ENCODE measurements at regions not wholly inside any gene's neighbourhood (a gene's known extent, or its start where the extent isn't known, plus 50 kb on each side); places are given as distances from the start of the nearest gene placed in this dataset.

- DNase-seq (no peak), ATAC-seq (no peak)
- no peaks in the 10 kb centered on the region for H3K4me1 ChIP-seq
- WGBS, 4 donors: 62 to 79% (median 69%) methylated on average over 5 of the region's 5 CpGs
- H3K4me3 ChIP-seq: no peak overlapping the region
- no peaks in the 10 kb centered on the region for H3K9me3 ChIP-seq
- no peak overlapping the region for H3K27ac ChIP-seq
- peaks cover 0 to 10% (median 0%) of the 10 kb centered on the region in 9 donors for H3K27me3 ChIP-seq
- TF ChIP-seq CTCF (IDR thresholded peaks at IDR 0.05): no peak
- no peak for TF ChIP-seq POLR2A (IDR thresholded peaks at IDR 0.05)
- intact Hi-C loops (cut with DNase I): loop anchor here (1.0 to 10.0 kb wide), 8 partner anchors 45 to 440 kb away; no protein-coding TSS in a partner anchor
- no peaks in the 10 kb centered on the region for H3K36me3 ChIP-seq
These were observed 120.0 kb downstream of the S1PR1 start for GRCh38 chr1:101356604-101357443.

GRCh38 chr1:101357444-101357986, 120.7 kb downstream of the S1PR1 start:
- Histone ChIP-seq H3K9me3 (no peaks in the 10 kb centered on the region), H3K27ac (no peak overlapping the region), H3K36me3 (no peaks in the 10 kb centered on the region), H3K27me3 (peaks cover 0 to 10% (median 0%) of the 10 kb centered on the region in 9 donors), H3K4me3 (no peak overlapping the region), H3K4me1 (no peaks in the 10 kb centered on the region)
- 44 to 72% (median 66%) methylated on average over 4 of the region's 4 CpGs for WGBS, 4 donors
- peak; percentile 37 to 88 (median 87) for ATAC-seq
- intact Hi-C loops (cut with DNase I): loop anchor here (1.0 to 10.0 kb wide), 8 partner anchors 45 to 440 kb away; no protein-coding TSS in a partner anchor
- peak; percentile 70 to 90 (median 82) for TF ChIP-seq CTCF (IDR thresholded peaks at IDR 0.05)
- TF ChIP-seq POLR2A (IDR thresholded peaks at IDR 0.05): no peak
- DNase-seq: peak in 3 of 5 donors; percentile 26 to 46 (median 44)

- H3K4me3 ChIP-seq: no peak overlapping the region
- no peak for ATAC-seq
- no peaks in the 10 kb centered on the region for H3K36me3 ChIP-seq
- DNase-seq: no peak
- 90 to 95% (median 91%) methylated on average over 3 of the region's 3 CpGs; no CpG with 5 or more reads in 1 of the 4 donors for WGBS, 4 donors
- no peaks in the 10 kb centered on the region for H3K9me3 ChIP-seq
- H3K27ac ChIP-seq: no peak overlapping the region
- peaks cover 0 to 10% (median 0%) of the 10 kb centered on the region in 9 donors for H3K27me3 ChIP-seq
- H3K4me1 ChIP-seq: no peaks in the 10 kb centered on the region
- intact Hi-C loops (cut with DNase I): no loop called here
- TF ChIP-seq CTCF (IDR thresholded peaks at IDR 0.05) (no peak), POLR2A (IDR thresholded peaks at IDR 0.05) (no peak)
These were observed 123.7 kb downstream of the S1PR1 start for GRCh38 chr1:101360506-101360905.

- Histone ChIP-seq H3K4me1 (peaks cover 0 to 4% (median 0%) of the 10 kb centered on the region in 12 donors), H3K9me3 (no peaks in the 10 kb centered on the region), H3K27ac (no peak overlapping the region), H3K4me3 (no peak overlapping the region), H3K36me3 (no peaks in the 10 kb centered on the region), H3K27me3 (no peaks in the 10 kb centered on the region)
- TF ChIP-seq POLR2A (IDR thresholded peaks at IDR 0.05) (no peak), CTCF (IDR thresholded peaks at IDR 0.05) (no peak)
- intact Hi-C loops (cut with DNase I): no loop called here
- ATAC-seq (no peak), DNase-seq (no peak)
These were observed 127.1 kb downstream of the S1PR1 start for GRCh38 chr1:101363891-101364318.

All from heart left ventricle (tissue), 16 donors.